Activated naive CD4-positive, alpha-beta T cell treated with Interleukin-2 at 50 U/mL for 16 hours (primary cell): ENCODE measurements at regions not wholly inside any gene's neighbourhood (a gene's known extent, or its start where the extent isn't known, plus 50 kb on each side); places are given as distances from the start of the nearest gene placed in this dataset.
"Not testable (repeated sequence)": the region's sequence is repeated elsewhere in the genome, so short reads cannot be mapped to it uniquely, and the experiment has no call there.

Source experiments
- DNase-seq: peaks from one replicate; pipeline ENCODE4 v3.0.0-alpha.2; 2020

GRCh38 chr16:48054881-48055601, 100.8 kb downstream of the ABCC12 start:
- DNase-seq: peak; percentile 21

DNA sequence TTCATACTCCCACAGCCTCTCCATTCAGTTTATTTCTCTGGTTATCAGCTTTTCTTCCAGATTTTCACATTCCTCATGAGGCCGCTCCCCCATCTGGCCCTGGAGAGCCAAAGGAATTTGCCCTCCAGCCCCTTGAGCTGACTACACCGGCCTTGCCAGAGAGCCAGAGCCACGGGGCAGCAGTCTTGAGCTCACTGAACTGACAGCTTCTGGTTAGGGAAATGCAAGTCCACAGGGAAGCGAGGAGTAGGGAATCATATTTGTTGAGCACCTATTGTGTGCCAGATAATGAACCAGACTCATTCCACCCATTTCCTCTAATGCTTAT, 102.4 kb downstream of the ABCC12 start:
- no peak for DNase-seq

DNA sequence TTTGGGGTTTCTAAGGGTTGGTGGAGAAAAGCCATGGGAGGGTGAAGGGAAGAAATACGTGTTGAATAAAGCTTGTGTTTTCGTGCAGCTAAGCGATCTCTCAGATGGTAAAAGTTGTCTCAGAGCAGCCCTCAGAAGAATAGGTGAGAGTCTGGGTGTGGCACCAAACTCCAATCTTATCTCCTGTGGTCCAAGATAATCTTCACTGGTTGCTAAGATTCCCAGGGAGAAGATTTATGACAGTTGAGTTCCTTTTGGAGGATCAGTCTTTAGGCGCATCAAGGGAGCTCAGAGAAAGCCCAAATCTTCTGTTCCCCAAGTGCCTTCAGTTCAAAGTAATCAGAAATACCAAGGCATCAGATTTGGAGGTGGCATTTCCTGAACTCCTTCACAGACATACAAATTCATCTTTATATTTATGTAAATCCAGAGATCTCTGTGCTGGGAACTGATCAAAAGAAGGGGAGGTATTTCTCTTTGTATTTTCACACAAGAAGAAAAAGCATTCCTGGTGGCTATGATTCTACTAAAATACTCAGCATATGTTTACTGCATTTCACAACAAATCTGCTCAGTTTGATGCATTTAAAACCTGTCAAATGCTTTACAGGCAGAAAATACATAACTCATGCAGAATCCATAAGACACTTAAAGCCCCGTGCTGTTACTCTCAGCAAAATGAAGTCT, 102.9 kb downstream of the ABCC12 start:
- DNase-seq: no peak

DNA sequence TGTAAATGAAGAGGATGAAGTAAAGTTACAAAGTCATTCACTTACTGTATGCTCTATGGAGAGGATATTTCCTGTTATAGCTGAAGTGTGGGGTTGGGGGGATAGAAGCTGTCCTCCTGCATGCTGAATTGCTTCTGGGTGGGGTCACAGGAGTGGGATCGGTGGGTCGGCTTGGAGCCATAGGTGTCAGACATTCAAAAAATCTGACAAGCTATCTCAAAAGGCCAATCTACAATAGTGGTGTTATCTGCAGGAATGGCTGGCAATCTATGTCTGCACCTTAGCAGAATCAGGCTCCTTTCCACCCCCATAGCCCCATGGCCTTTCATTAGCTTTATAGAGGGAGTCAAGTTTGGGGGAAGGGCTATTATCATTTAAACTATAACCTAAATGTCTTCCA, 104.9 kb downstream of the ABCC12 start:
- no peak for DNase-seq

GRCh38 chr16:48049847-48050246, 105.9 kb downstream of the ABCC12 start:
- no peak for DNase-seq

DNA sequence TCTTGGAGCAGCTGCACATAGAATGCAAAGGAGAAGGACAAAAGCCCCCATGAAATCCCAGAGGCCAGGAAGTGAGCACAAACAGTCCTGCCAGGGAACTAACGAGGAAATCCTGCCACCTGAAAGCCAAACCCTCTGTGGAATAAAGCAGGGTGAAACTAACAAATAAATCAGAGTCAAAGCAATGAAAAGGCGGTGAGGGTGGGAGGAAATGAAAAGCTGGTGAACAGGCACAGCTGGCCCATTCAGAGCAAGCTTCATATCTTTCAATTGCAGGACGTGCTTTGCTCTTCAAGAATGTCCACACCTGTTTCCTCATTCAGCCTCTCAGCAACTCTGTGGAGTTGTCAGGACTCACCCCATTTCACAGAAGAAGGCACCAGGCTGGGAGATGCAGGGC, 108.1 kb downstream of the ABCC12 start:
- no peak for DNase-seq

- DNase-seq: no peak
Observed at GRCh38 chr16:48047241-48047640, 108.6 kb downstream of the ABCC12 start.

DNA sequence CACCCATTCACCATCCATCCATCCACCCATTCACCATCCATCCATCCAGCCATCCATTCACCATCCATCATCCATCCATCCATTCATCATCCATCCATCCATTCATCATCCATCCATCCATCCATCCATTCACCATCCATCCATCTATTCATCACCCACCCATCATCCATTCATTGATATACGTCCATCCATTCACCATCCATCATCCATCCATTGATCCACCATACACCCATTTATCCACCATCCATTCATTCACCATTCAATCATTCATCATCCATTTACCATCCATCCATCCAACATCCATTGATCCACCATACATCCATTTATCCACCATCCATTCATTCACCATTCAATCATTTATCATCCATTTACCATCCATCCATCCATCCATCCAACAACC, 111.7 kb downstream of the ABCC12 start:
- no peak for DNase-seq

DNA sequence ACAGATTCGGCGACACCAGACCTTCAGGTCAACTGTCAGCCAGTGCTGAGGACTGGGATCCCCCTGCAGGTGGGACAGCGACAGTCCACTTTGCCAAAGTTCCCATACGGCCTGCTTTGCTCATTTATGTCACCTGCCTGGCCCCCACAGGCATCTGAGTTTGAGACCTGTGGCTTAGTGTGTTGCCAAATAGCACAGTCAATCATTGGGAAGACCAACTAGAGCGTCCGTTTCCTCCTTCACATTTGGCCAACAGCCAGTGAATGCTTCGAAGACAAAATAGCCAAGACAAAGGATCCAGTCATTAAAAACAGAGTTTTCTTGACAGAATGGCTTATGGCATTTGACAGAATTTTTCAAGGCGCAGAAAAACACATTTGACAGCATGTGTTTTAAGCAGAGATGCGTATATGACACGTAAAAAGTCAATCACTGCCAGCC, 113.8 kb downstream of the ABCC12 start:
- DNase-seq: no peak

GRCh38 chr16:48035142-48035541, 120.7 kb downstream of the ABCC12 start:
- no peak for DNase-seq

GRCh38 chr16:48030926-48031325, 124.9 kb downstream of the ABCC12 start:
- DNase-seq: no peak

DNA sequence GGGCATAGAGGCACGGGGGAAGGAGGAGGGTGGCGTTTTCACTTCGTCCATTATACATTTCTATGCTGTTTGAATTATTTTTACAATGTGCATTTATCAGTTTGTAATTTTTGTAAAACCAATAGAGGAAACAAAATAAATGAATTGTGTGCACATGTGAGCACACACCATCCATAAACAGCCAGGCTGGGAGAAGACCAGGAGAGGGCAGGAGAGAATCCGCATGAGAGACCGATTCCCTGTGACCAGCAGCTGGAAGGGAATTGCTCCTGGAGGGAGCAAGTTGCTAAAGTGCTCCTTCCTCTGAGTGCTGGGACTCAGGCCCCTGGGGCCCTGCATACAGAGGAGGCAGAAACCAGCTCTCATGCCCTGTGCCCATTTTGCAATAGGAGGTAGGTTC, 126.0 kb downstream of the ABCC12 start:
- no peak for DNase-seq

- no peak for DNase-seq
Observed at GRCh38 chr16:48025359-48025758, 130.4 kb downstream of the ABCC12 start.

DNA sequence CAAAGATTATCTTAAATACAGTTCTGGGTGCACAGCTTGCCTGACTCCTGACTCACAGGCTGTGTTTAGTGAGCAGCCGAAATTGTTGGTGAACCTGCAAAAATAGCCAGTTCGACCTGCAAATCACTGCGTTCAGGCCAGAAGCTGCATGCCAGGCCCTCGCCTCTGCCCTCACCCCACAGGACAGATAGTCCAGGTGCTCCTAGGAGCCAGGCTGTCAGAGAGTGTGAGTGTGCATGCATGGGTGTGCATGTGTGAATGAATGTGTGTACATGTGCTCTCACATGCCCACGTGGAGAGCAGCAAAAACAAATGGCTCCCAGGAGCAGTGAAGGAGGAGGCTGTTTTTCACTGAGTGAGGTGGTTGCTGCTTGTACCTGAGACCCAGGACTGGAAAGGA, 131.8 kb downstream of the ABCC12 start:
- no peak for DNase-seq

GRCh38 chr16:48022496-48022895, 133.3 kb downstream of the ABCC12 start:
- no peak for DNase-seq

- not testable (repeated sequence) for DNase-seq
Observed at GRCh38 chr16:48020617-48021016, 135.2 kb downstream of the ABCC12 start.

GRCh38 chr16:48014349-48015135, 141.3 kb downstream of the ABCC12 start:
- DNase-seq: no peak

GRCh38 chr16:48013491-48013901, 142.3 kb downstream of the ABCC12 start:
- DNase-seq: no peak

DNA sequence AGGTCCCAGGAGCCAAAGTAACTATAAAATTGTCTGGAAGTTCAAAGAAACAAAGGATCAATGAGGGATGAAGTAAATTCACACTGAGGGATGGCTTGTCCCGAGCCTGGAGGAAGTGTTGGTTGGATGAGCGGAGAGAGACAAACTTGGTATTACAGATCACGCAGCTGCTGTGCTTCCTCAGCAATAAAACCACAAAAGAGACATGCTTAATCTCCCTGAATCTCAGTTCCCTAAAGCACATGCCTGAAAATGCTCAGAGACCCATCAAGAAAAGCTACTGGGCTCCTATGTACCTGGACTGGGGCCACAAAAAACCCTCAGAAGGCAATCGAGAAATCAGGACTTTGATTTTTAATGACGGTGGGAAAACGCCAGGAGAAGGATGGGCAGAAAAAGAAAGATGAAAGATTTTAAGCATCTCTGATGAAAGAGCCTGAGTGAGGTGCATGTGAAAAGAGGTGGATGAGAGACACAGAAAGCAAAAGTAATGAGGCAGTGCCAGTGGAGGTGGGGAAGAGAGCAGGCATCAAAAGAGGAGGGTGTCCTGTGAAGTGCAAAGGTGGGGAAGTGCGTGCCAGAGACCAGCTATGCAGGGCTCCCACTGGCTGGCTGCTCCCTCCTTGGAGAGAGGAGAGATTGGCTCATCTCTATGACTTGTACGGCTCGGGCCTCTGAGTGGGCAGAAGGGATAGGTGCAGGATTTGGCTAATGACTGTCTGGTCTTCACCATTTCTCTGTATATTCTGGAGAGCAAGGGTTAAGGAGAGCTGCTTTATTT, 143.7 kb downstream of the ABCC12 start:
- no peak for DNase-seq

DNA sequence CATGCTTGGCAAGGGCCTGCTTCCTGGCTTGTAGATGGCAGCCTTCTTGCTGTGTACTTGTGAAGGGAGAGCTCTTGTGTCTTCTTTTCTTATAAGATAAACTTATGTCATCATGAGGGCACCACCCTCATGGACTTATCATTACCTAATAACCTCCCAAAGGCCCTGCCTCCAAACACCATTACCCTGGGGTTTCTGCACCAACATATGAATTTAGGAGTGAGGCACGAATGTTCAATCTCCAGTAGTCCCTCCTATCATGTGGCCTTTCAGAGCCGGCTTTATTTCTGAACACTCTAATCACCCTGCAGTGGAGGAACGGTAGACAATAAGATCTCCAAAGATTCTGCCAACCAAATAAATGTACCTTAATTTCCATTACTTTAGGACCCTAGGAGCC, 144.3 kb downstream of the ABCC12 start:
- no peak for DNase-seq

- DNase-seq: no peak
Observed at GRCh38 chr16:48008011-48008525, 147.7 kb downstream of the ABCC12 start.

DNA sequence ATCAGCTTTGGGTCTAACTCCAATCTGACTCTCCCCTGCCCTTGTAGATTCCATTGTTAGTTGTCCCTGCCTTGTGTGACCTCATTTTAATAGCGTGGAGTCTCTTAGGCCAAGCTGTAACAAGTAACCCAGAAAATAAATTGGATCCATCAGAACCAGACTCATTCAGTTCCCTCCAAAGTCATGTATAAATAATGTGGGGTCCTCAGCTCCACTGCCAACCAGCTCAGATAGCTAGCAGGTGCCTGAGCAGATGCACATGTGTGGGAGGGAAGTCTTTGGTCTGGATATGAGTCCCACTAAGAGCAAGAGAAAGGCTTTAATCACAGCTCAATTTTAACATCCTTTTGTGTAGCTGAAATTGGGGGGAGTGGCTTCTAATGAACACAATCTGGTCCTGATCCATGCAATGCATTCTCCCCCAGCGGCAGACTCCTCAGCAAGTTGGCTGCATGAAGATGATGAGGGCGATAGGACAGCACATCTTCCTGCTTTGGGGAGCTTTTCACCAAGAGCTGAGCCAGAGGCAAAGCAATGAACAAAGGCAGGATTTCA, 151.6 kb downstream of the ABCC12 start:
- DNase-seq: no peak
